ENCODE measurements at regions not wholly inside any gene's neighbourhood (a gene's known extent, or its start where the extent isn't known, plus 50 kb on each side); places are given as distances from the start of the nearest gene placed in this dataset.
"Not testable (repeated sequence)": the region's sequence is repeated elsewhere in the genome, so short reads cannot be mapped to it uniquely, and the experiment has no call there.

GRCh38 chr21:38097789-38098188 is 159.0 kb upstream of the KCNJ15 start:
- H3K4me3 ChIP-seq (ENCODE audit: low read depth, low read length), result no peak overlapping the region
- ChIA-PET POLR2A (no interaction called here), CTCF (no interaction called here)
- TF ChIP-seq, protein P1, sequence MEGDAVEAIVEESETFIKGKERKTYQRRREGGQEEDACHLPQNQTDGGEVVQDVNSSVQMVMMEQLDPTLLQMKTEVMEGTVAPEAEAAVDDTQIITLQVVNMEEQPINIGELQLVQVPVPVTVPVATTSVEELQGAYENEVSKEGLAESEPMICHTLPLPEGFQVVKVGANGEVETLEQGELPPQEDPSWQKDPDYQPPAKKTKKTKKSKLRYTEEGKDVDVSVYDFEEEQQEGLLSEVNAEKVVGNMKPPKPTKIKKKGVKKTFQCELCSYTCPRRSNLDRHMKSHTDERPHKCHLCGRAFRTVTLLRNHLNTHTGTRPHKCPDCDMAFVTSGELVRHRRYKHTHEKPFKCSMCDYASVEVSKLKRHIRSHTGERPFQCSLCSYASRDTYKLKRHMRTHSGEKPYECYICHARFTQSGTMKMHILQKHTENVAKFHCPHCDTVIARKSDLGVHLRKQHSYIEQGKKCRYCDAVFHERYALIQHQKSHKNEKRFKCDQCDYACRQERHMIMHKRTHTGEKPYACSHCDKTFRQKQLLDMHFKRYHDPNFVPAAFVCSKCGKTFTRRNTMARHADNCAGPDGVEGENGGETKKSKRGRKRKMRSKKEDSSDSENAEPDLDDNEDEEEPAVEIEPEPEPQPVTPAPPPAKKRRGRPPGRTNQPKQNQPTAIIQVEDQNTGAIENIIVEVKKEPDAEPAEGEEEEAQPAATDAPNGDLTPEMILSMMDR (IDR thresholded peaks at IDR 0.05; ENCODE audit: insufficient read depth, low read length, missing control alignments), result no peak
- no peak for DNase-seq (ENCODE audit: low read depth, low spot score)

GRCh38 chr21:38112219-38112789 is 144.5 kb upstream of the KCNJ15 start:
- TF ChIP-seq, protein P1 (IDR thresholded peaks at IDR 0.05; ENCODE audit: insufficient read depth, low read length, missing control alignments), result no peak
- DNase-seq (ENCODE audit: low read depth, low spot score), result no peak
- H3K4me3 ChIP-seq (ENCODE audit: low read depth, low read length), result no peak overlapping the region
- POLR2A ChIA-PET, result no interaction called here
- CTCF ChIA-PET, result interaction anchor here (3.8 kb wide), 1 partner anchor 15 kb away, joined by 10 read pairs; no protein-coding TSS in a partner anchor

- ChIA-PET POLR2A (no interaction called here), CTCF (no interaction called here)
- TF ChIP-seq, protein P1 (IDR thresholded peaks at IDR 0.05; ENCODE audit: insufficient read depth, low read length, missing control alignments), result no peak
- no peak overlapping the region for H3K4me3 ChIP-seq (ENCODE audit: low read depth, low read length)
- DNase-seq (ENCODE audit: low read depth, low spot score), result no peak
Observed at GRCh38 chr21:38114717-38115333, 142.0 kb upstream of the KCNJ15 start.

- CTCF ChIA-PET, result no interaction called here
- POLR2A ChIA-PET, result no interaction called here
- TF ChIP-seq, protein P1 (IDR thresholded peaks at IDR 0.05; ENCODE audit: insufficient read depth, low read length, missing control alignments), result no peak
- DNase-seq (ENCODE audit: low read depth, low spot score), result no peak
- H3K4me3 ChIP-seq (ENCODE audit: low read depth, low read length), result no peak overlapping the region
Observed at GRCh38 chr21:38115870-38116269, 140.9 kb upstream of the KCNJ15 start.

DNA sequence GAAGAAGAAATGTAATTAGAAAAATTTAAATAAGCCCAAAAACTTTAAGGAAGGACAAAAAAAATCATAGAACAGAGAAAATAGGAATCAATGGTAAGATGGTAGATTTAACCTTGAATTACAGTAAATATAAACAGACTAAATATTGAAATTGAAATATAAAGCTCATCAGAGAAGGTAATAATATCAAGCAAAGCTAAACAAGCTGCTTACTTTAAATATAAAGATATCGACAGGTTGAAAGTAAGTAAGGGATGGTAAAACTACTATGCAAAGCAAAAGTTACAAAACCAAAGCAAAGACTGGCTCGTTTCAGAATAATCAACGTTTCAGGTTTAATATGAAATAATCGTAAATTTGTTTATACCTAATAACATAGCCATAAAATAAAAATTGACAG is 137.0 kb upstream of the KCNJ15 start:
- TF ChIP-seq, protein P1 (IDR thresholded peaks at IDR 0.05; ENCODE audit: insufficient read depth, low read length, missing control alignments), result no peak
- no peak overlapping the region for H3K4me3 ChIP-seq (ENCODE audit: low read depth, low read length)
- DNase-seq (ENCODE audit: low read depth, low spot score), result no peak
- ChIA-PET CTCF (interaction anchor here (0.7 to 1.5 kb wide), 2 partner anchors 9 to 418 kb away, joined by 3 to 10 read pairs; no protein-coding TSS in a partner anchor), POLR2A (no interaction called here)

DNA sequence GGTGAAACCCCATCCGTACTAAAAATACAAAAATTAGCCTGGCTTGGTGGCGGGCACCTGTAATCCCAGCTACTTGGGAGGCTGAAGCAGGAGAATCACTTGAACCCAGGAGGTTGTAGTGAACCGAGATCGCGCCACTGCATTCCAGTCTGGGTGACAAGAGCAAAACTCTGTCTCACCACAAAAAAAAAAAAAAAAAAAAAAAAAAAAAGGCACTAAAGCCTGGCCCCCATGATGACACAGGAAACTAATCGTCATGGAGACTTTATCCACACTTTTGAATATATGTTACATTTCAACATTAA is 136.2 kb upstream of the KCNJ15 start:
- POLR2A ChIA-PET; H3K4me3 ChIP-seq (ENCODE audit: low read depth, low read length); DNase-seq (ENCODE audit: low read depth, low spot score): not testable (repeated sequence)
- CTCF ChIA-PET, result interaction anchor here (1.1 to 4.6 kb wide), 4 partner anchors 10 to 408 kb away, joined by 3 to 21 read pairs (median 4); no protein-coding TSS in a partner anchor
